Right atrium auricular region (tissue), 2 donors: ENCODE measurements at regions not wholly inside any gene's neighbourhood (a gene's known extent, or its start where the extent isn't known, plus 50 kb on each side); places are given as distances from the start of the nearest gene placed in this dataset.

Source experiments
- DNase-seq: peaks from one replicate; pipeline ENCODE4 v3.0.0-alpha.2; 2019; ENCODE audit warnings: low spot score
- H3K27ac ChIP-seq, 2 donors: fragments of 200-600 bp; sonication (generic); 1 replicate in 1 of 2; 2 replicates in 1 of 2; pipeline ENCODE4 v1.5.1; 2016 to 2019
- H3K27me3 ChIP-seq, 2 donors: fragments of 200-600 bp; sonication (generic); one replicate each; pipeline versions ENCODE4 v1.5.1 to v1.6.0; 2017 to 2019
- H3K36me3 ChIP-seq: fragments of 200-600 bp; sonication (generic); one replicate; pipeline ENCODE4 v1.5.1; 2016
- H3K4me1 ChIP-seq, 2 donors: fragments of 200-600 bp; sonication (generic); one replicate each; pipeline versions ENCODE4 v1.5.1 to v1.6.0; 2017 to 2019
- H3K4me3 ChIP-seq, 2 donors: fragments of 200-600 bp; sonication (generic); 1 replicate in 1 of 2; 2 replicates in 1 of 2; pipeline ENCODE4 v1.5.1; 2017 to 2019; ENCODE audit warnings: mild to moderate bottlenecking in 1 of 2, moderate library complexity in 1 of 2
- H3K9me3 ChIP-seq, 2 donors: fragments of 200-600 bp; sonication (generic); one replicate each; pipeline ENCODE4 v1.5.1; 2019
- TF ChIP-seq, protein P1 (sequence below), 2 donors: fragments of 200-600 bp; sonication (generic); IDR thresholded peaks; one replicate each; pipeline ENCODE4 v1.5.1; 2019; ENCODE audit warnings: antibody characterized with exemption in 2 of 2

DNA sequence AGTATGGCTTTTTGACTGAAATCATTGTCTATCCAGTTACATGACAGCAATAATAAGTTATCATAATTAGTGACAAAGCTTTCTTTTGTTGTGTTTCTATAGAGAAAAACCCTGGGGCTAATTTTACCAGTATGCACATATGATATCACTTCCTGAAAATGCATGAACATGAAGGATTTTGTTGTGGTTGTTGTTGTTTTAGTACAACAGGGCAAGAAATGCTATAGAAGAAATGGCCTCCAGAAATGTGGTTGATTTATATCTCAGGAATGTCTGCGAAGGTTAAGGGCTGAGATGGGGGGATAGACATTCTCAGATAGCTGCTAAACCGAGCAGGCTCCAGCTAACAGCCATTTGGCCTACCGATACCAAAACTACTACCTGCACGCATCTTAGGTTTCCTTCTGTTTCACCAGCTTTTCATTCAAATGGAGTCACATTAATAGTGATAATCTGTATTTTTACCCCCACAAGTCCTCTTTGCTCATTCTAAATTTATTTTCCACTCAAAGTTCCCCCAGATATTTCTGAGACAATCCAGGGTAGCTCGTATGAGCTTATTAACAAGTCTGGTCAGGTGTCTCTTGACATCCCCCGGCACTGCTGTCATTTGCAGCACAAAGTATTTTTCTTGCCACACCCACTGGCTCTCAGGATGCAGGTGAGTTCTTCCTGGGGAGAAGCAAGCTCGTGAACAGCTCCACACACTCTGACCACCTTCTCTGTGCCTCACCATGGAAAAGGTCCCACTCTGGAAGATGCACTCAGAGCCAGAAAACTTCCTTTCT is 232.4 kb upstream of the GAS1 start:
- peaks cover 0 to 7% of the 10 kb centered on the region in 2 donors for H3K9me3 ChIP-seq
- TF ChIP-seq, protein P1, sequence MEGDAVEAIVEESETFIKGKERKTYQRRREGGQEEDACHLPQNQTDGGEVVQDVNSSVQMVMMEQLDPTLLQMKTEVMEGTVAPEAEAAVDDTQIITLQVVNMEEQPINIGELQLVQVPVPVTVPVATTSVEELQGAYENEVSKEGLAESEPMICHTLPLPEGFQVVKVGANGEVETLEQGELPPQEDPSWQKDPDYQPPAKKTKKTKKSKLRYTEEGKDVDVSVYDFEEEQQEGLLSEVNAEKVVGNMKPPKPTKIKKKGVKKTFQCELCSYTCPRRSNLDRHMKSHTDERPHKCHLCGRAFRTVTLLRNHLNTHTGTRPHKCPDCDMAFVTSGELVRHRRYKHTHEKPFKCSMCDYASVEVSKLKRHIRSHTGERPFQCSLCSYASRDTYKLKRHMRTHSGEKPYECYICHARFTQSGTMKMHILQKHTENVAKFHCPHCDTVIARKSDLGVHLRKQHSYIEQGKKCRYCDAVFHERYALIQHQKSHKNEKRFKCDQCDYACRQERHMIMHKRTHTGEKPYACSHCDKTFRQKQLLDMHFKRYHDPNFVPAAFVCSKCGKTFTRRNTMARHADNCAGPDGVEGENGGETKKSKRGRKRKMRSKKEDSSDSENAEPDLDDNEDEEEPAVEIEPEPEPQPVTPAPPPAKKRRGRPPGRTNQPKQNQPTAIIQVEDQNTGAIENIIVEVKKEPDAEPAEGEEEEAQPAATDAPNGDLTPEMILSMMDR (IDR thresholded peaks at IDR 0.05): no peak
- no peaks in the 10 kb centered on the region for H3K36me3 ChIP-seq
- H3K4me3 ChIP-seq: no peak overlapping the region
- H3K4me1 ChIP-seq: no peaks in the 10 kb centered on the region
- no peak overlapping the region for H3K27ac ChIP-seq
- no peak for DNase-seq
- no peaks in the 10 kb centered on the region for H3K27me3 ChIP-seq

- Histone ChIP-seq H3K27me3 (no peaks in the 10 kb centered on the region), H3K4me3 (no peak overlapping the region), H3K27ac (no peak overlapping the region), H3K9me3 (peaks cover 0 to 7% of the 10 kb centered on the region in 2 donors), H3K36me3 (no peaks in the 10 kb centered on the region), H3K4me1 (no peaks in the 10 kb centered on the region)
- TF ChIP-seq, protein P1 (IDR thresholded peaks at IDR 0.05): no peak
- no peak for DNase-seq
Observed at GRCh38 chr9:87180361-87180760, 233.1 kb upstream of the GAS1 start.

GRCh38 chr9:87180841-87181240 is 233.5 kb upstream of the GAS1 start:
- Histone ChIP-seq H3K27ac (no peak overlapping the region), H3K9me3 (peaks cover 0 to 7% of the 10 kb centered on the region in 2 donors), H3K4me3 (no peak overlapping the region), H3K4me1 (no peaks in the 10 kb centered on the region), H3K27me3 (no peaks in the 10 kb centered on the region), H3K36me3 (no peaks in the 10 kb centered on the region)
- TF ChIP-seq, protein P1 (IDR thresholded peaks at IDR 0.05): no peak
- DNase-seq: no peak

DNA sequence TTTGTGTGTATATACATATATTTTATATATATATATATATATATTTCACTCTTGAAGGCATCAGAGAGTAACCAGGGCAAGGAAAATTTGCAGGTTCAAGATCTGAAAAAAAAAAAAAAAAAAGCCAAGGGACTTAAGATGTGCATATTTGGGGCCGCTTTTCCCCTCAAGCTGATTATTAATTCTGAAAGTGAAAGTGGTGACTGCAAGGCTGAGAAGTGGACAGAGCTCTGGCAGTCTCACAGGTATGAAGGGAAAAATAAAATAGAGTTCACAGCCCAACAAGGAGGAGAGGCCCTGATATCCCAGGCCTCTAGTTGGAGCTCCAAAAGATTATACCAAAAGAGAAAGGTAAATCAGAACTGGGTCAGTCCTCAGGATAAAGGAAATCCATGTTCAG is 234.4 kb upstream of the GAS1 start:
- H3K4me3 ChIP-seq: no peak overlapping the region

DNA sequence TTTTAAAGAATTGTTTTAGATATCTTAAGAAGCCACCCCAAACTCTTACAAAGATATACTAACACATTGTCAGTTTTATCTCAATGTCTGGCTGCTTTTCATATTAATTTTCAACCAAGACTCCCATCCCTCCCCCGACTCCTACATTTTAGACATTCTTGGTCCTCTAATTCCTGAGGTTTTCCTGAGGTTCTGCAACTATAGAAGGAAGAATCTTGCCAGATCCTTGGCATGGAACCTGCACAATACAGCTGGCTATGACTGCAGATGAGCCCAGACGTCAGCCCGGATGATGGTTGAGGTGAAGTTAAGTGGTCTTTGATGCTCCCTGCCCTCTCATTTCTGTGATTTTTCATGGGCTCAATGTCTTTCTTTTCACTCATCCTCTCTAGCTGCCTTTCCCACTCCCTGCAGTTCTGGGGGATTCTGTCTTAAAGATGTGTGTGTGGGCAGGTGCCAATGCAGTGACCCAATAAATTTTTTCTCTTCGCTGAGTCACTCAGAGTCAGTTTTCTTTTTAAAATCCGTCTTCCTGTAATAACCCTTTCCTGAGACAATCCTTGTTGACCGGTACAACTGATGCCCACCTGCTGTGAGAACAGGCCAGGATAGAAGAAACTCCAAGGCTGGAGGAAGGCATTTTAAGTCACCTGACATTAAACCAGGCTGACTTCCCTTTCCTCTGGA is 237.8 kb upstream of the GAS1 start:
- Histone ChIP-seq H3K27me3 (no peaks in the 10 kb centered on the region), H3K4me1 (no peaks in the 10 kb centered on the region), H3K27ac (no peak overlapping the region), H3K36me3 (no peaks in the 10 kb centered on the region), H3K9me3 (peaks cover 0 to 7% of the 10 kb centered on the region in 2 donors), H3K4me3 (no peak overlapping the region)
- no peak for DNase-seq
- TF ChIP-seq, protein P1 (IDR thresholded peaks at IDR 0.05): no peak

More for the DNA sequence above, 234.4 kb upstream of the GAS1 start:
- no peak overlapping the region for H3K27ac ChIP-seq
- no peaks in the 10 kb centered on the region for H3K4me1 ChIP-seq
- TF ChIP-seq, protein P1 (IDR thresholded peaks at IDR 0.05): no peak
- no peaks in the 10 kb centered on the region for H3K27me3 ChIP-seq
- H3K36me3 ChIP-seq: no peaks in the 10 kb centered on the region
- peaks cover 0 to 7% of the 10 kb centered on the region in 2 donors for H3K9me3 ChIP-seq
- DNase-seq: no peak
